Dermis microvascular lymphatic vessel endothelial cell (primary cell): ENCODE measurements at regions not wholly inside any gene's neighbourhood (a gene's known extent, or its start where the extent isn't known, plus 50 kb on each side); places are given as distances from the start of the nearest gene placed in this dataset.

Source experiments
- DNase-seq, 2 donors: peaks; one replicate each; pipeline versions ENCODE4 v3.0.0 to v3.0.0-alpha.2; 2010; ENCODE audit warnings: low read depth in 2 of 2

- DNase-seq = no peak
Measured at GRCh38 chr13:110773480-110773879, 60.0 kb downstream of the ING1 start.

- no peak for DNase-seq
Measured at GRCh38 chr13:110774051-110774450, 60.6 kb downstream of the ING1 start.

- DNase-seq = no peak
Measured at GRCh38 chr13:110774490-110774889, 61.0 kb downstream of the ING1 start.

GRCh38 chr13:110775576-110775975 is 62.1 kb downstream of the ING1 start:
- no peak for DNase-seq

GRCh38 chr13:110777251-110777820 is 63.8 kb downstream of the ING1 start:
- DNase-seq = no peak

- no peak for DNase-seq
Measured at GRCh38 chr13:110779022-110779421, 65.5 kb downstream of the ING1 start.

- DNase-seq = no peak
Measured at GRCh38 chr13:110780422-110780821, 66.9 kb downstream of the ING1 start.

- no peak for DNase-seq
Measured at GRCh38 chr13:110782185-110782584, 68.7 kb downstream of the ING1 start.

GRCh38 chr13:110784704-110785103 is 71.2 kb downstream of the ING1 start:
- DNase-seq = no peak

- DNase-seq = no peak
Measured at GRCh38 chr13:110788778-110789177, 75.3 kb downstream of the ING1 start.

GRCh38 chr13:110789871-110790270 is 76.4 kb downstream of the ING1 start:
- no peak for DNase-seq

GRCh38 chr13:110790371-110790770 is 76.9 kb downstream of the ING1 start:
- no peak for DNase-seq

GRCh38 chr13:110794209-110794608 is 80.7 kb downstream of the ING1 start:
- no peak for DNase-seq

GRCh38 chr13:110797230-110797877 is 83.9 kb downstream of the ING1 start:
- peak in 1 of 2 donors; percentile 34 for DNase-seq

- no peak for DNase-seq
Measured at GRCh38 chr13:110798081-110798994, 84.8 kb downstream of the ING1 start.

- peak in 1 of 2 donors; percentile 23 for DNase-seq
Measured at GRCh38 chr13:110799246-110800236, 86.0 kb downstream of the ING1 start.

GRCh38 chr13:110801044-110801443 is 87.5 kb downstream of the ING1 start:
- no peak for DNase-seq

GRCh38 chr13:110802260-110802659 is 88.8 kb downstream of the ING1 start:
- DNase-seq = no peak

GRCh38 chr13:110806636-110807035 is 93.1 kb downstream of the ING1 start:
- no peak for DNase-seq

- no peak for DNase-seq
Measured at GRCh38 chr13:110807546-110807945, 94.0 kb downstream of the ING1 start.

GRCh38 chr13:110808138-110808537 is 94.6 kb downstream of the ING1 start:
- DNase-seq = no peak
